KMS-11 (cell line): ENCODE measurements at regions not wholly inside any gene's neighbourhood (a gene's known extent, or its start where the extent isn't known, plus 50 kb on each side); places are given as distances from the start of the nearest gene placed in this dataset.

Experiments used
- H2AFZ ChIP-seq: fragments of 200-600 bp; sonication (generic); 2 replicates; pipeline ENCODE4 v1.6.1; 2016; ENCODE audit warnings: antibody characterized with exemption, mixed run types, low read depth
- H3K27ac ChIP-seq: fragments of 200-600 bp; sonication (generic); 2 replicates; pipeline ENCODE4 v1.6.1; 2016; ENCODE audit warnings: mild to moderate bottlenecking, mixed run types
- H3K27me3 ChIP-seq: fragments of 200-600 bp; sonication (generic); 2 replicates; pipeline ENCODE4 v1.6.1; 2017; ENCODE audit warnings: mild to moderate bottlenecking, low read depth, mixed run types, moderate library complexity; ENCODE audit not compliant: insufficient read depth
- H3K36me3 ChIP-seq: fragments of 200-600 bp; sonication (generic); 2 replicates; pipeline ENCODE4 v1.6.1; 2017; ENCODE audit warnings: mild to moderate bottlenecking, mixed run types; ENCODE audit not compliant: insufficient read depth
- H3K4me1 ChIP-seq: fragments of 200-600 bp; sonication (generic); 2 replicates; pipeline ENCODE4 v1.6.1; 2016; ENCODE audit warnings: mild to moderate bottlenecking, low read depth, mixed run types; ENCODE audit not compliant: poor library complexity, severe bottlenecking
- H3K4me2 ChIP-seq: fragments of 200-600 bp; sonication (generic); 2 replicates; pipeline ENCODE4 v1.7.0; 2016; ENCODE audit warnings: mild to moderate bottlenecking, mixed run types
- H3K4me3 ChIP-seq: fragments of 200-600 bp; sonication (generic); IDR thresholded peaks from 2 replicates; pipeline ENCODE4 v1.6.1; 2017; ENCODE audit warnings: low read depth, low read length, mixed read lengths; ENCODE audit not compliant: insufficient read depth
- H3K79me2 ChIP-seq: fragments of 200-600 bp; sonication (generic); 2 replicates; pipeline ENCODE4 v1.6.1; 2016; ENCODE audit warnings: low read depth, mixed run types; ENCODE audit not compliant: insufficient read depth
- H3K9ac ChIP-seq: fragments of 200-600 bp; sonication (generic); 2 replicates; pipeline ENCODE4 v1.6.1; 2016; ENCODE audit warnings: mild to moderate bottlenecking, mixed run types
- H4K20me1 ChIP-seq: fragments of 200-600 bp; sonication (generic); 2 replicates; pipeline ENCODE4 v1.6.1; 2016; ENCODE audit warnings: mild to moderate bottlenecking, mixed run types; ENCODE audit not compliant: insufficient read depth
- TF ChIP-seq, protein P1 (sequence below): fragments of 200-600 bp; sonication (generic); conservative IDR thresholded peaks from 2 replicates; pipeline ENCODE4 v1.6.1; 2017; ENCODE audit warnings: low read depth, mild to moderate bottlenecking, antibody characterized with exemption, low read length, moderate library complexity, mixed read lengths

DNA sequence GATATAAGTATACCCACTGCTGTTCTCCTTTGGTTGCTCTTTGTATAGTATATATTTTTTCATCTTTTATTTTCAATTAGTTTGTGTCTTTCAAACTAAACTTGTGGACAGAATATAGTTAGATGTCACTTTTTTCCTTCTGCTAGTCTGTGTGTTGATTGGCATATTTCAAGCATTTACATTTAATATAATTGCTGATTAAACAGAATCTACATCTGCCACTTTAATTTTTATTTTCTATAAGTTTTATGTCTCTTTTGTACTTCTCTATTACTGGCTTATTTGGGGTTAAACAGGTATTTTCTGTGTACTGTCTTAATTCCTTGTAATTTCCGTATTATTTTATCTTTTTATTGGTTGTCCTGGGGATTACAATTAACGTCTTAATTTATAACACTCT, 74.4 kb upstream of the CHODL start:
- Histone ChIP-seq H2AFZ (no peak overlapping the region), H3K36me3 (no peaks in the 10 kb centered on the region), H3K4me2 (no peak overlapping the region), H3K27ac (no peak overlapping the region), H3K9ac (no peak overlapping the region), H3K27me3 (no peaks in the 10 kb centered on the region), H3K4me3 (no peak overlapping the region), H3K4me1 (peaks cover 16% of the 10 kb centered on the region), H4K20me1 (no peaks in the 10 kb centered on the region), H3K79me2 (no peaks in the 10 kb centered on the region)
- TF ChIP-seq, protein P1, sequence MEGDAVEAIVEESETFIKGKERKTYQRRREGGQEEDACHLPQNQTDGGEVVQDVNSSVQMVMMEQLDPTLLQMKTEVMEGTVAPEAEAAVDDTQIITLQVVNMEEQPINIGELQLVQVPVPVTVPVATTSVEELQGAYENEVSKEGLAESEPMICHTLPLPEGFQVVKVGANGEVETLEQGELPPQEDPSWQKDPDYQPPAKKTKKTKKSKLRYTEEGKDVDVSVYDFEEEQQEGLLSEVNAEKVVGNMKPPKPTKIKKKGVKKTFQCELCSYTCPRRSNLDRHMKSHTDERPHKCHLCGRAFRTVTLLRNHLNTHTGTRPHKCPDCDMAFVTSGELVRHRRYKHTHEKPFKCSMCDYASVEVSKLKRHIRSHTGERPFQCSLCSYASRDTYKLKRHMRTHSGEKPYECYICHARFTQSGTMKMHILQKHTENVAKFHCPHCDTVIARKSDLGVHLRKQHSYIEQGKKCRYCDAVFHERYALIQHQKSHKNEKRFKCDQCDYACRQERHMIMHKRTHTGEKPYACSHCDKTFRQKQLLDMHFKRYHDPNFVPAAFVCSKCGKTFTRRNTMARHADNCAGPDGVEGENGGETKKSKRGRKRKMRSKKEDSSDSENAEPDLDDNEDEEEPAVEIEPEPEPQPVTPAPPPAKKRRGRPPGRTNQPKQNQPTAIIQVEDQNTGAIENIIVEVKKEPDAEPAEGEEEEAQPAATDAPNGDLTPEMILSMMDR: no peak

GRCh38 chr21:18168108-18168507, 76.5 kb upstream of the CHODL start:
- peaks cover 8% of the 10 kb centered on the region for H3K4me1 ChIP-seq
- no peak overlapping the region for H2AFZ ChIP-seq
- H3K27ac ChIP-seq: no peak overlapping the region
- no peaks in the 10 kb centered on the region for H3K79me2 ChIP-seq
- H3K36me3 ChIP-seq: no peaks in the 10 kb centered on the region
- no peak overlapping the region for H3K9ac ChIP-seq
- TF ChIP-seq, protein P1: no peak
- no peaks in the 10 kb centered on the region for H4K20me1 ChIP-seq
- H3K4me3 ChIP-seq: no peak overlapping the region
- no peak overlapping the region for H3K4me2 ChIP-seq
- H3K27me3 ChIP-seq: no peaks in the 10 kb centered on the region

- no peak overlapping the region for H3K27ac ChIP-seq
- H3K79me2 ChIP-seq: no peaks in the 10 kb centered on the region
- H2AFZ ChIP-seq: no peak overlapping the region
- no peaks in the 10 kb centered on the region for H4K20me1 ChIP-seq
- no peak overlapping the region for H3K4me3 ChIP-seq
- H3K4me2 ChIP-seq: no peak overlapping the region
- no peaks in the 10 kb centered on the region for H3K27me3 ChIP-seq
- H3K9ac ChIP-seq: no peak overlapping the region
- no peaks in the 10 kb centered on the region for H3K4me1 ChIP-seq
- TF ChIP-seq, protein P1: no peak
- no peaks in the 10 kb centered on the region for H3K36me3 ChIP-seq
These were observed 79.7 kb upstream of the CHODL start for GRCh38 chr21:18164933-18165332.

- Histone ChIP-seq H4K20me1 (no peaks in the 10 kb centered on the region), H3K36me3 (no peaks in the 10 kb centered on the region), H3K4me3 (no peak overlapping the region), H3K4me2 (no peak overlapping the region), H3K79me2 (no peaks in the 10 kb centered on the region), H3K9ac (no peak overlapping the region), H3K27me3 (no peaks in the 10 kb centered on the region), H3K4me1 (no peaks in the 10 kb centered on the region), H3K27ac (no peak overlapping the region), H2AFZ (no peak overlapping the region)
- TF ChIP-seq, protein P1: no peak
These were observed 80.2 kb upstream of the CHODL start for GRCh38 chr21:18164483-18164882.

DNA sequence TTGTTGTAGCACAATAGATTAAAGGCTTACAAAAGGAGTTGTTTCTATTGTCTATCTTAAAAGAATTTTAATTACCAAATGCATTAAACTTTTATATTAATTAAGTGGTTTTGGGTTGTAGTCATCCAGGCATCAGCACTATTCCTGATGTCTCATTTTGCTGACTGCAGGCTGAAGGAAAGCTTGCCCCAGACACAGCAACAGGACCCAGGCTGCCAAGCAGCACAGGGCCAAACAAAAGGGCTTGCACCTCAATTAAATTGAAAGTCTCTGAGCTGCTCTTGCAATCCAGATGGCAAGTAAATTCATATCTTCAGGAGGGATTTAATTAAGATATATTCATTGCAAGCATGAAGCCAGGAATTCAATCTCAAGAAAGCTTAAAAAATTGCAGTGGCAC, 80.7 kb upstream of the CHODL start:
- H3K4me2 ChIP-seq: no peak overlapping the region
- TF ChIP-seq, protein P1: no peak
- H3K79me2 ChIP-seq: no peaks in the 10 kb centered on the region

More for the DNA sequence above, 80.7 kb upstream of the CHODL start:
- H3K4me3 ChIP-seq: no peak overlapping the region
- no peaks in the 10 kb centered on the region for H4K20me1 ChIP-seq
- H3K36me3 ChIP-seq: no peaks in the 10 kb centered on the region
- no peaks in the 10 kb centered on the region for H3K4me1 ChIP-seq
- no peak overlapping the region for H2AFZ ChIP-seq
- H3K27me3 ChIP-seq: no peaks in the 10 kb centered on the region
- no peak overlapping the region for H3K27ac ChIP-seq
- no peak overlapping the region for H3K9ac ChIP-seq
